H9 (cell line): ENCODE measurements at regions not wholly inside any gene's neighbourhood (a gene's known extent, or its start where the extent isn't known, plus 50 kb on each side); places are given as distances from the start of the nearest gene placed in this dataset.

Experiments
- DNase-seq: peaks from one replicate; pipeline ENCODE4 v3.0.0-alpha.2; 2017
- H2AFZ ChIP-seq: one replicate; pipeline ENCODE4 v1.6.1; 2013; ENCODE audit warnings: mild to moderate bottlenecking, low read length, control low read depth, moderate library complexity
- H2AK5ac ChIP-seq: 2 replicates; pipeline ENCODE4 v1.6.1; 2013; ENCODE audit warnings: low read length, control low read depth, mixed read lengths; ENCODE audit not compliant: insufficient read length
- H2BK120ac ChIP-seq: one replicate; pipeline ENCODE4 v1.6.1; 2013; ENCODE audit warnings: low read depth, mild to moderate bottlenecking, low read length, control low read depth, inconsistent platforms; ENCODE audit not compliant: poor library complexity, severe bottlenecking
- H2BK12ac ChIP-seq: 2 replicates; pipeline ENCODE4 v1.6.1; 2013; ENCODE audit warnings: low read length, control low read depth, mixed read lengths, low read depth; ENCODE audit not compliant: insufficient read length
- H2BK15ac ChIP-seq: 2 replicates; pipeline ENCODE4 v1.6.1; 2013; ENCODE audit warnings: low read depth, low read length, control low read depth
- H2BK20ac ChIP-seq: one replicate; pipeline ENCODE4 v1.6.1; 2013; ENCODE audit warnings: low read depth, mild to moderate bottlenecking, low read length, control low read depth, inconsistent platforms; ENCODE audit not compliant: poor library complexity, severe bottlenecking
- H2BK5ac ChIP-seq: 2 replicates; pipeline ENCODE4 v1.6.1; 2013; ENCODE audit warnings: low read length, control low read depth, mixed read lengths; ENCODE audit not compliant: insufficient read length
- H3K14ac ChIP-seq: 2 replicates; pipeline ENCODE4 v1.6.1; 2013; ENCODE audit warnings: low read length, control low read depth; ENCODE audit not compliant: insufficient read depth
- H3K18ac ChIP-seq: 2 replicates; pipeline ENCODE4 v1.6.1; 2013; ENCODE audit warnings: low read depth, mild to moderate bottlenecking, mixed read lengths, low read length, control low read depth; ENCODE audit not compliant: insufficient read length
- H3K23ac ChIP-seq: 2 replicates; pipeline ENCODE4 v1.6.1; 2013; ENCODE audit warnings: low read length, control low read depth, mixed read lengths, low read depth; ENCODE audit not compliant: insufficient read length
- H3K23me2 ChIP-seq: 2 replicates; pipeline ENCODE4 v1.6.1; 2013; ENCODE audit warnings: low read depth, mild to moderate bottlenecking, mixed read lengths, low read length, control low read depth; ENCODE audit not compliant: insufficient read length, poor library complexity, severe bottlenecking
- H3K27ac ChIP-seq: 2 replicates; pipeline ENCODE4 v1.5.1; 2013; ENCODE audit warnings: low read length, control low read depth, mixed read lengths, low read depth; ENCODE audit not compliant: insufficient read length
- H3K27me3 ChIP-seq: 2 replicates; pipeline ENCODE4 v1.6.1; 2013; ENCODE audit warnings: low read length, control low read depth, inconsistent platforms; ENCODE audit not compliant: insufficient read depth
- H3K4ac ChIP-seq: 2 replicates; pipeline ENCODE4 v1.6.1; 2013; ENCODE audit warnings: low read depth, mild to moderate bottlenecking, control low read depth, inconsistent platforms, low read length, moderate library complexity
- H3K4me1 ChIP-seq: 2 replicates; pipeline ENCODE4 v1.6.1; 2013; ENCODE audit warnings: low read length, control low read depth, inconsistent platforms; ENCODE audit not compliant: insufficient read depth
- H3K4me2 ChIP-seq: 2 replicates; pipeline ENCODE4 v1.6.1; 2013; ENCODE audit warnings: low read length, control low read depth, mixed read lengths; ENCODE audit not compliant: insufficient read length, insufficient read depth
- H3K56ac ChIP-seq: 2 replicates; pipeline ENCODE4 v1.6.1; 2013; ENCODE audit warnings: low read depth, mild to moderate bottlenecking, mixed read lengths, low read length, control low read depth; ENCODE audit not compliant: insufficient read length
- H3K79me1 ChIP-seq: 2 replicates; pipeline ENCODE4 v1.6.1; 2013; ENCODE audit warnings: low read depth, mild to moderate bottlenecking, moderate library complexity, low read length, control low read depth, inconsistent platforms; ENCODE audit not compliant: insufficient read depth, poor library complexity, severe bottlenecking
- H3K79me2 ChIP-seq: 2 replicates; pipeline ENCODE4 v1.6.1; 2013; ENCODE audit warnings: low read length, control low read depth, inconsistent platforms; ENCODE audit not compliant: insufficient read depth
- H3K9ac ChIP-seq: 2 replicates; pipeline ENCODE4 v1.6.1; 2013; ENCODE audit warnings: low read length, control low read depth, mixed read lengths; ENCODE audit not compliant: insufficient read length; ENCODE audit errors: extremely low read depth
- H3K9me3 ChIP-seq: one replicate; pipeline ENCODE4 v1.6.1; 2013; ENCODE audit warnings: low read depth, low read length, inconsistent platforms; ENCODE audit not compliant: control insufficient read depth
- H3T11ph ChIP-seq: one replicate; pipeline ENCODE4 v1.6.1; 2013; ENCODE audit warnings: mild to moderate bottlenecking, low read length, control low read depth, inconsistent platforms
- H4K20me1 ChIP-seq: one replicate; pipeline ENCODE4 v1.6.1; 2013; ENCODE audit not compliant: control insufficient read depth, insufficient read length, insufficient read depth
- H4K5ac ChIP-seq: 2 replicates; pipeline ENCODE4 v1.6.1; 2013; ENCODE audit warnings: low read depth, mild to moderate bottlenecking, mixed read lengths, low read length, control low read depth; ENCODE audit not compliant: insufficient read length
- H4K8ac ChIP-seq: replicated peaks from 2 replicates; pipeline ENCODE4 v1.6.1; 2013; ENCODE audit warnings: low read length, control low read depth, mixed read lengths, low read depth; ENCODE audit not compliant: insufficient read length
- H4K91ac ChIP-seq: 2 replicates; pipeline ENCODE4 v1.6.1; 2013; ENCODE audit warnings: low read depth, mild to moderate bottlenecking, moderate library complexity, mixed read lengths, low read length, control low read depth; ENCODE audit not compliant: insufficient read length
- H3K27ac Mint-ChIP-seq, 3 experiments: 2 replicates in 2 of 3; 3 replicates in 1 of 3; pipeline ENCODE4 v1.8.0; 2020 to 2021; ENCODE audit warnings: mixed read lengths in 3 of 3, mild to moderate bottlenecking in 1 of 3, moderate library complexity in 1 of 3
- H3K27me3 Mint-ChIP-seq: 2 replicates; pipeline ENCODE4 v1.8.0; 2021; ENCODE audit warnings: low read depth, mild to moderate bottlenecking, moderate library complexity, mixed read lengths
- H3K36me3 Mint-ChIP-seq, 3 experiments: 2 replicates in 2 of 3; 3 replicates in 1 of 3; pipeline ENCODE4 v1.8.0; 2020 to 2021; ENCODE audit warnings: low read depth in 3 of 3, mixed read lengths in 3 of 3; ENCODE audit not compliant: insufficient read depth in 1 of 3
- H3K4me1 Mint-ChIP-seq, 2 experiments: 2 replicates each; pipeline ENCODE4 v1.8.0; 2020; ENCODE audit warnings: mixed read lengths in 2 of 2
- H3K4me3 Mint-ChIP-seq, 2 experiments: 2 replicates in 1 of 2; 3 replicates in 1 of 2; pipeline ENCODE4 v1.8.0; 2020 to 2021; ENCODE audit warnings: mild to moderate bottlenecking in 2 of 2, mixed read lengths in 2 of 2, moderate library complexity in 1 of 2
- H3K9me3 Mint-ChIP-seq, 2 experiments: 2 replicates in 1 of 2; 3 replicates in 1 of 2; pipeline ENCODE4 v1.8.0; 2020; ENCODE audit warnings: mild to moderate bottlenecking in 2 of 2, mixed read lengths in 2 of 2, moderate library complexity in 1 of 2
- CTCF ChIP-seq: fragments of 200-600 bp; sonication (generic); conservative IDR thresholded peaks from 3 replicates; pipeline ENCODE4 v1.8.0; 2021; ENCODE audit warnings: antibody characterized with exemption, mild to moderate bottlenecking
- WGBS: extraction: QIAGEN DNeasy Blood & Tissue Kit; methylation state at CpG from one replicate; pipeline ENCODE4 v1.1.7; 2013; ENCODE audit warnings: missing lambda C conversion rate, low lambda C conversion rate, mixed read lengths; ENCODE audit not compliant: insufficient read length; ENCODE audit errors: extremely low coverage; 5-methylcytosine and 5-hydroxymethylcytosine counted together

- H3K4me2 ChIP-seq: no peak overlapping the region
- H3K27ac ChIP-seq: no peak overlapping the region
- H3K27me3 ChIP-seq: no peaks in the 10 kb centered on the region
- no peaks in the 10 kb centered on the region for H4K20me1 ChIP-seq
- no peaks in the 10 kb centered on the region for H3K9me3 ChIP-seq
- no peak for TF ChIP-seq CTCF
- H3K4ac ChIP-seq: no peak overlapping the region
- no peak overlapping the region for H4K91ac ChIP-seq
- no peak overlapping the region for H3K18ac ChIP-seq
- H2AFZ ChIP-seq: no peak overlapping the region
- no peak overlapping the region for H3T11ph ChIP-seq
- Mint-ChIP-seq H3K9me3 (no peaks in the 10 kb centered on the region), H3K36me3 (no peaks in the 10 kb centered on the region), H3K27ac (no peak overlapping the region), H3K4me3 (no peak overlapping the region), H3K4me1 (peaks cover 25 to 28% of the 10 kb centered on the region in 2 experiments), H3K27me3 (peaks cover 5% of the 10 kb centered on the region; the same call in 1 of the 2 replicates)
- no peaks in the 10 kb centered on the region for H3K23me2 ChIP-seq
- H2AK5ac ChIP-seq: no peak overlapping the region
- H2BK20ac ChIP-seq: no peak overlapping the region
- no CpG with 5 or more reads among the region's 3 CpGs for whole genome bisulfite sequencing
- peaks cover 8% of the 10 kb centered on the region; the same call in 1 of the 2 replicates for H3K4me1 ChIP-seq
- no peak overlapping the region for H3K9ac ChIP-seq
- H2BK5ac ChIP-seq: no peak overlapping the region
- no peaks in the 10 kb centered on the region for H3K79me2 ChIP-seq
- H3K23ac ChIP-seq: no peak overlapping the region
- no peak overlapping the region for H2BK120ac ChIP-seq
- H3K79me1 ChIP-seq: no peaks in the 10 kb centered on the region
- no peak overlapping the region for H3K56ac ChIP-seq
- H4K5ac ChIP-seq: no peak overlapping the region
- DNase-seq: no peak
- no peak overlapping the region for H2BK12ac ChIP-seq
- no peak overlapping the region for H4K8ac ChIP-seq
- H3K14ac ChIP-seq: no peak overlapping the region
- H2BK15ac ChIP-seq: no peak overlapping the region
Observed at GRCh38 chr6:19324376-19324775, 512.8 kb upstream of the ID4 start.
